ENCODE measurements at regions not wholly inside any gene's neighbourhood (a gene's known extent, or its start where the extent isn't known, plus 50 kb on each side); places are given as distances from the start of the nearest gene placed in this dataset.

DNA sequence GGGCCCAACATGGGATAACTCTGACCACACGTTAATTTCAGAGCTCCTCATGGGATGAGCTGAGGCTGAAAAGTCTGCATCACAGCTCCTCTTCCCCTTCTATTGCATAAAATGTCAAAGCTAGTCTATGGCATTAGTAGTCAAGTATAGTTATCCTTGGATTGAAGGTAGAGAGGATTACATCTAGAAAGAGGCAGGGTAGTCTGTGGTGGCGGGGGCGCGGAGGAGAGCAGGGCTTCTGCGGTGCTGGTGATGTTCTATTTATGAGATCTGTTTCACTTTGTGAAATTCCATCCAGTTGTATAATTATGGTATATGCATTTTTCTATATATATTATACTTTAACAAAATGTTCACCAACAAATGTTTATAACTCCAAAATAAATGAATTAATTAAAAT is 329.5 kb upstream of the GRAMD2B start:
- H3K9me3 ChIP-seq, result no peaks in the 10 kb centered on the region
- TF ChIP-seq, protein P1, sequence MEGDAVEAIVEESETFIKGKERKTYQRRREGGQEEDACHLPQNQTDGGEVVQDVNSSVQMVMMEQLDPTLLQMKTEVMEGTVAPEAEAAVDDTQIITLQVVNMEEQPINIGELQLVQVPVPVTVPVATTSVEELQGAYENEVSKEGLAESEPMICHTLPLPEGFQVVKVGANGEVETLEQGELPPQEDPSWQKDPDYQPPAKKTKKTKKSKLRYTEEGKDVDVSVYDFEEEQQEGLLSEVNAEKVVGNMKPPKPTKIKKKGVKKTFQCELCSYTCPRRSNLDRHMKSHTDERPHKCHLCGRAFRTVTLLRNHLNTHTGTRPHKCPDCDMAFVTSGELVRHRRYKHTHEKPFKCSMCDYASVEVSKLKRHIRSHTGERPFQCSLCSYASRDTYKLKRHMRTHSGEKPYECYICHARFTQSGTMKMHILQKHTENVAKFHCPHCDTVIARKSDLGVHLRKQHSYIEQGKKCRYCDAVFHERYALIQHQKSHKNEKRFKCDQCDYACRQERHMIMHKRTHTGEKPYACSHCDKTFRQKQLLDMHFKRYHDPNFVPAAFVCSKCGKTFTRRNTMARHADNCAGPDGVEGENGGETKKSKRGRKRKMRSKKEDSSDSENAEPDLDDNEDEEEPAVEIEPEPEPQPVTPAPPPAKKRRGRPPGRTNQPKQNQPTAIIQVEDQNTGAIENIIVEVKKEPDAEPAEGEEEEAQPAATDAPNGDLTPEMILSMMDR (IDR thresholded peaks at IDR 0.05; ENCODE audit: low read depth, low read length), result no peak
- peaks cover 5% of the 10 kb centered on the region; the same call in 1 of the 2 replicates for H3K4me1 ChIP-seq
- no peaks in the 10 kb centered on the region for H3K27me3 ChIP-seq
- H3K36me3 ChIP-seq, result no peaks in the 10 kb centered on the region
- H3K4me3 ChIP-seq (ENCODE audit: low read depth, low read length), result no peak overlapping the region
- no peak for DNase-seq

DNA sequence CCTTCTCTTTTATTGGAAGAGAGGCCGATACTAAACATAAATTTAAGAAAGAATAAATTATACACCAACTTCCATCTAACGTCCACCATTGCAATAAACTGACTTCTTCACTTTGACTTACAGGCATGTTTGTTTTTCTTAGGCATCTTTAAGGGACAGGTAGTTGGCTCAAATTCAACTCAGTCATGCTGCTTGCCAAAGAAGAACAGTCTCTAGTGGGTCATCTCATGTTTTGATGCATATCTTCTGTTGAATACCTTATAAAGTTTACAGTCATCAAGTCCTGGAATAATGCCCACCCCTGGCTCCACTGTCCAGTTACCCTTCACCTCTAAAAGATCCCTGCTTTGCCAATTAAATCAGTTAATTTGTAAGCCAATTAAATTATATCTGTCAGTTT is 328.2 kb upstream of the GRAMD2B start:
- TF ChIP-seq, protein P1 (IDR thresholded peaks at IDR 0.05; ENCODE audit: low read depth, low read length), result no peak
- DNase-seq, result no peak
- Histone ChIP-seq H3K9me3 (no peaks in the 10 kb centered on the region), H3K4me1 (peaks cover 5% of the 10 kb centered on the region; the same call in 1 of the 2 replicates), H3K36me3 (no peaks in the 10 kb centered on the region), H3K27me3 (no peaks in the 10 kb centered on the region), H3K4me3 (ENCODE audit: low read depth, low read length) (no peak overlapping the region)

DNA sequence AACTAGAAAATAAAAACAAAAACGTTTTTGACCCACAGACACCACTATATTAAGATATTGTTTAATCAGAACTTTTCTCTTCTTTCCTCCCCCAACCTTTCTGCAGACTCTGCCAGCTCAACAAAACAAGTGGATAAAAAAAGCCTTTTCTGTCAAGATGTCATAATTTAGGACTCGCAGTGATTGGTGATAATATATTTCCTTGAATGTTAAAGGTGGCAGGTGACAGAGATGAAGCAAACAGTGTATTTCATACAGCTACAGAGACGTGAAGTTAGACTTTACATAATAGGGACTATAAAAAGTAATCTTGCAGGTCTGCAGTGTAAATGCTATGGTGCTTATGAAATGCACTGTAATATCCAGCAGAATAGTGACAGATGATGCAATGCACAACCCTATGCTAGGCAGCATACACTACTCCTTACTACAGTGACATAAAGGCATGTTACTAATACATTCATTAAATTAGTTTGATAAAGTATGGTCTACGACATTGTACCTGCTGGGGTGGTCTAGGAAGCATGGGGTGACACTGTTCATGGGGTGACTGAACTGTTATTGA is 326.7 kb upstream of the GRAMD2B start:
- Histone ChIP-seq H3K4me3 (ENCODE audit: low read depth, low read length) (no peak overlapping the region), H3K9me3 (no peaks in the 10 kb centered on the region), H3K27me3 (no peaks in the 10 kb centered on the region), H3K4me1 (peaks cover 5% of the 10 kb centered on the region), H3K36me3 (no peaks in the 10 kb centered on the region)
- TF ChIP-seq, protein P1 (IDR thresholded peaks at IDR 0.05; ENCODE audit: low read depth, low read length), result no peak
- DNase-seq, result no peak

DNA sequence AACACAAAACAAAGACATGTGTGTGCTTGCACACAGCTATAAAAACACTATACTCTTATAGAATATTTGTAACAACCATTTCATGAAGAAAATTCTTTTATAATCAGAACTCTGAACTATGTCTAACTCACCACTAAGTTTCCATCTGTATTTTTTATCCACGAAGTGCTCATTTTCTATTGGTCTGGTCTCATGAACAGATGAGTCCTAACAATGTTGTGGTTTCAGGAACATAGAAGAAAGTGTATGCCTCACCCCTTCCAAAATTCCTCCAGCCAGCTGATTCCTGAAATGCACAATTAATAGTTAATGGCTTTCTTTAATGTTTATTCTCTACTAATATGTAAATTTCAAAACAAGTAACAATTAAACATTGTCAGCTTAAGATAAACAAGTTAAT is 325.3 kb upstream of the GRAMD2B start:
- TF ChIP-seq, protein P1 (IDR thresholded peaks at IDR 0.05; ENCODE audit: low read depth, low read length), result no peak
- Histone ChIP-seq H3K4me1 (peaks cover 5% of the 10 kb centered on the region), H3K9me3 (no peaks in the 10 kb centered on the region), H3K4me3 (ENCODE audit: low read depth, low read length) (no peak overlapping the region), H3K27me3 (no peaks in the 10 kb centered on the region), H3K36me3 (no peaks in the 10 kb centered on the region)
- DNase-seq, result no peak

DNA sequence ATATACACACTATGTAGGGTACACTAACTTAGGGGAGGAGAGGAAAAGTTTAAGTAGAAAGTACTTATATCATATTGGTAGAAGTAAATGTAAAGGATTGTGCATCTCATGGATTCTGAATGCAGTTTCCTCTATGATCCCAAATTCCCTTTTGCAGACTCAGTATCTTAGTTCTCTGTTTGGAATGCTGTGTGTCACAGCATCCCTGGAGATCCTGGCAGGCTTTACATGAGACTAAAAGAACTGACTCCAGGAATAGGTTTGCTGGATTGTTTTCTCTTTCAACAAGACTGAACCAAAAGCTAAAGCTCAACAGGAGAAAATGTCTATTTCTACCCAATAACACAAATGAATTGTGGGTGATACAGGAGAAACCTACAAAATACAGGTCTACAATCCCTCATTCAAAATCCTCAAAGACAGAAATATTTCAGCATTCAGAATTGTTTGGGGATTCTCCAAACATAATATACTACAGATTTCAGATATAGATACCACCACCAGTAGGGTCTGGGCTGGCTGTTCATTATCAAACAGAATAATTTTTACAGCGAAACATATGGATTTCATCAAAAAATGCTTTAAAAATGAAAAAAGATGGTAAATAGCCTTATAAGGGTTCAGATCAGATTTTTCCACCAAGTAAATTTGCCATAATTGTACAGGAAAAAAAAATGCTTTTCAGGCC is 324.7 kb upstream of the GRAMD2B start:
- TF ChIP-seq, protein P1 (IDR thresholded peaks at IDR 0.05; ENCODE audit: low read depth, low read length), result no peak
- no peaks in the 10 kb centered on the region for H3K27me3 ChIP-seq
- no peak for DNase-seq
- H3K36me3 ChIP-seq, result no peaks in the 10 kb centered on the region
- no peak overlapping the region for H3K4me3 ChIP-seq (ENCODE audit: low read depth, low read length)
- H3K9me3 ChIP-seq, result no peaks in the 10 kb centered on the region
- H3K4me1 ChIP-seq, result peaks cover 5% of the 10 kb centered on the region

DNA sequence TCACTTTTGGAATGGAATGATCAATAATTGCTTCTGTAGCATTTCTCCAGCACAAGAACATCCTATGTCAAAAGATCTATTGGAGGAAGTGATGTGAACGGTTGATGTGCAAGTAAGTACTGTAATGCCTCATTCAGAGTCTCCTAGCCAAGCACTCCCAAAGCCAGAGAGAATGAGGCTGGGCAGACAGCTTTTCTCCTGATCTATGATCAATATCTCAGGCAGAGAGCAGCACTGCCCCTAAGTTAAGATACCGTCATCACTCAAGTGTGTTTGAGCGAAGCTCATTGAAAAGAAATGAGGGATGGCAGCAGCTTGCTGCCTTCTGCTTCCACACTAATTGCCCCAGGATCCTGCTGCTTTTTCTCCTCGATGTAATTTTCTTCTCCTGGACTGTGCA is 324.1 kb upstream of the GRAMD2B start:
- TF ChIP-seq, protein P1 (IDR thresholded peaks at IDR 0.05; ENCODE audit: low read depth, low read length), result no peak
- Histone ChIP-seq H3K9me3 (no peaks in the 10 kb centered on the region), H3K4me1 (peaks cover 5% of the 10 kb centered on the region), H3K36me3 (no peaks in the 10 kb centered on the region), H3K27me3 (no peaks in the 10 kb centered on the region), H3K4me3 (ENCODE audit: low read depth, low read length) (no peak overlapping the region)
- DNase-seq, result no peak
